Glutamatergic neuron (in vitro differentiated cells): ENCODE measurements at regions not wholly inside any gene's neighbourhood (a gene's known extent, or its start where the extent isn't known, plus 50 kb on each side); places are given as distances from the start of the nearest gene placed in this dataset.
"Not testable (repeated sequence)": the region's sequence is repeated elsewhere in the genome, so short reads cannot be mapped to it uniquely, and the experiment has no call there.

ENCODE experiments used
- DNase-seq: peaks from one replicate; pipeline ENCODE4 v3.0.0; 2022
- H3K27ac Mint-ChIP-seq: one replicate; pipeline ENCODE4 v1.8.0; 2020; ENCODE audit warnings: mild to moderate bottlenecking, mixed read lengths, inconsistent platforms; ENCODE audit not compliant: unreplicated experiment
- H3K27me3 Mint-ChIP-seq: one replicate; pipeline ENCODE4 v1.8.0; 2020; ENCODE audit warnings: mild to moderate bottlenecking, moderate library complexity, mixed read lengths, inconsistent platforms; ENCODE audit not compliant: unreplicated experiment
- H3K36me3 Mint-ChIP-seq: one replicate; pipeline ENCODE4 v1.8.0; 2020; ENCODE audit warnings: mild to moderate bottlenecking, mixed read lengths, inconsistent platforms; ENCODE audit not compliant: unreplicated experiment
- H3K4me1 Mint-ChIP-seq: one replicate; pipeline ENCODE4 v1.8.0; 2020; ENCODE audit warnings: mild to moderate bottlenecking, low read depth, mixed read lengths, inconsistent platforms; ENCODE audit not compliant: unreplicated experiment
- H3K4me3 Mint-ChIP-seq: one replicate; pipeline ENCODE4 v1.8.0; 2020; ENCODE audit warnings: mild to moderate bottlenecking, mixed read lengths, inconsistent platforms; ENCODE audit not compliant: unreplicated experiment
- H3K9me3 Mint-ChIP-seq: one replicate; pipeline ENCODE4 v1.8.0; 2020; ENCODE audit warnings: mild to moderate bottlenecking, moderate library complexity, mixed read lengths, inconsistent platforms; ENCODE audit not compliant: unreplicated experiment
- CTCF ChIP-seq: fragments of 200-600 bp; sonication (generic); IDR thresholded peaks from one replicate; pipeline ENCODE4 v1.5.0; 2021; ENCODE audit not compliant: partially characterized antibody, unreplicated experiment

- H3K36me3 Mint-ChIP-seq, H3K9me3 Mint-ChIP-seq, H3K27ac Mint-ChIP-seq: not testable (repeated sequence)
These were observed 124.3 kb downstream of the PTCHD1 start for GRCh38 chrX:23458957-23459356.

GRCh38 chrX:23465105-23465791, 130.6 kb downstream of the PTCHD1 start:
- Mint-ChIP-seq H3K4me3 (no peak overlapping the region), H3K4me1 (no peaks in the 10 kb centered on the region), H3K9me3 (peaks cover 2% of the 10 kb centered on the region)

More at GRCh38 chrX:23458957-23459356, 124.3 kb downstream of the PTCHD1 start:
- DNase-seq, H3K27me3 Mint-ChIP-seq, H3K4me1 Mint-ChIP-seq, H3K4me3 Mint-ChIP-seq: not testable (repeated sequence)

GRCh38 chrX:23465985-23466384, 131.3 kb downstream of the PTCHD1 start:
- Mint-ChIP-seq H3K9me3 (peaks cover 2% of the 10 kb centered on the region), H3K27me3 (no peaks in the 10 kb centered on the region), H3K36me3 (peaks cover 4% of the 10 kb centered on the region), H3K4me1 (no peaks in the 10 kb centered on the region), H3K4me3 (no peak overlapping the region), H3K27ac (no peak overlapping the region)
- DNase-seq: no peak
- TF ChIP-seq CTCF: no peak

More at GRCh38 chrX:23465105-23465791, 130.6 kb downstream of the PTCHD1 start:
- Mint-ChIP-seq H3K27ac (no peak overlapping the region), H3K27me3 (no peaks in the 10 kb centered on the region), H3K36me3 (peaks cover 4% of the 10 kb centered on the region)
- DNase-seq: no peak
- TF ChIP-seq CTCF: no peak

- Mint-ChIP-seq H3K4me1 (peaks cover under 1% of the 10 kb centered on the region), H3K4me3 (no peak overlapping the region), H3K9me3 (peaks cover 3% of the 10 kb centered on the region)
These were observed 143.4 kb downstream of the PTCHD1 start for GRCh38 chrX:23478056-23478455.

GRCh38 chrX:23478561-23478960, 143.9 kb downstream of the PTCHD1 start:
- H3K36me3 Mint-ChIP-seq: peaks cover 12% of the 10 kb centered on the region
- H3K4me1 Mint-ChIP-seq: peaks cover 3% of the 10 kb centered on the region
- H3K4me3 Mint-ChIP-seq: no peak overlapping the region
- peaks cover 3% of the 10 kb centered on the region for H3K27me3 Mint-ChIP-seq
- no peak for TF ChIP-seq CTCF
- DNase-seq: no peak
- H3K27ac Mint-ChIP-seq: no peak overlapping the region
- H3K9me3 Mint-ChIP-seq: peaks cover 3% of the 10 kb centered on the region

More at GRCh38 chrX:23478056-23478455, 143.4 kb downstream of the PTCHD1 start:
- H3K27me3 Mint-ChIP-seq: peaks cover 3% of the 10 kb centered on the region
- peaks cover 12% of the 10 kb centered on the region for H3K36me3 Mint-ChIP-seq
- no peak for TF ChIP-seq CTCF
- H3K27ac Mint-ChIP-seq: no peak overlapping the region
- DNase-seq: no peak
